ENCODE measurements at regions not wholly inside any gene's neighbourhood (a gene's known extent, or its start where the extent isn't known, plus 50 kb on each side); places are given as distances from the start of the nearest gene placed in this dataset.

GRCh38 chr18:46237891-46238290 is 133.7 kb downstream of the HAUS1 start:
- no peak overlapping the region for H3K4ac ChIP-seq (replicated peaks; ENCODE audit: insufficient read length, low read depth, low read length)
- H2BK20ac ChIP-seq (ENCODE audit: low read length) = no peak overlapping the region
- 96% methylated on average over 1 of the region's 1 CpG; no CpG with 5 or more reads in 1 of the 2 experiments for WGBS, 2 experiments (ENCODE audit: extremely low coverage in 1 of 2, insufficient coverage in 1 of 2, insufficient read length in 1 of 2, insufficient replicate concordance in 2 of 2, low coverage in 1 of 2, low lambda C conversion rate in 2 of 2, missing lambda C conversion rate in 1 of 2)
- POLR2A ChIA-PET (ENCODE audit: partially characterized antibody) = interaction anchor here (0.9 to 1.1 kb wide), 2 partner anchors 22 to 63 kb away, joined by 3 read pairs; no protein-coding TSS in a partner anchor
- no peak overlapping the region for H3K27ac ChIP-seq (ENCODE audit: low read depth, low read length)
- H3K4me1 ChIP-seq (replicated peaks in 1 of 4; ENCODE audit: control insufficient read depth in 3 of 4, insufficient read depth in 4 of 4, low read length in 3 of 4) = peaks cover 0 to 4% (median 2%) of the 10 kb centered on the region in 4 experiments; a peak in 2 of 7 replicates
- no peak overlapping the region for H3K56ac ChIP-seq (replicated peaks; ENCODE audit: insufficient read length, low read depth, low read length)
- no peak overlapping the region for H2BK15ac ChIP-seq (ENCODE audit: low read length)
- H2BK5ac ChIP-seq (ENCODE audit: low read depth, low read length) = no peak overlapping the region
- FAIRE-seq (no peak), DNase-seq (ENCODE audit: low read depth in 1 of 2, low spot score in 2 of 2) (no peak)
- H3K14ac ChIP-seq (ENCODE audit: insufficient read length) = no peak overlapping the region
- H4K5ac ChIP-seq (ENCODE audit: insufficient read length, low read depth, low read length) = no peak overlapping the region
- H3K18ac ChIP-seq (ENCODE audit: extremely low read depth, low read length) = no peak overlapping the region
- no peak overlapping the region for H3K9ac ChIP-seq (replicated peaks in 1 of 4; ENCODE audit: extremely low read depth in 1 of 4, low read depth in 3 of 4, low read length in 3 of 4)
- H4K91ac ChIP-seq (replicated peaks; ENCODE audit: insufficient read length, low read length) = no peak overlapping the region
- H4K8ac ChIP-seq (ENCODE audit: extremely low read depth, insufficient read depth, low read length) = no peak overlapping the region
- no peak overlapping the region for H2AK5ac ChIP-seq (ENCODE audit: low read depth, low read length)
- H2AFZ ChIP-seq (ENCODE audit: low read length) = no peak overlapping the region
- no peaks in the 10 kb centered on the region for H3K36me3 ChIP-seq (ENCODE audit: control insufficient read depth in 2 of 4, insufficient read depth in 4 of 4, low read length in 3 of 4)
- H4K20me1 ChIP-seq (replicated peaks in 1 of 2; ENCODE audit: control insufficient read depth in 1 of 2, insufficient read depth in 2 of 2, low read length in 2 of 2) = no peaks in the 10 kb centered on the region
- CTCF ChIA-PET (ENCODE audit: partially characterized antibody) = interaction anchor here (1.9 kb wide), 1 partner anchor 64 kb away, joined by 7 read pairs; a partner anchor contains a TSS
- TF ChIP-seq RFX5 (IDR thresholded peaks at IDR 0.05; ENCODE audit: borderline replicate concordance, low read depth, low read length) (no peak), SIN3A (conservative IDR thresholded peaks at IDR 0.05 in 1 of 2, IDR thresholded peaks at IDR 0.05 in 1 of 2; ENCODE audit: low read depth in 1 of 2, low read length in 2 of 2) (no peak), GABPA (IDR thresholded peaks at IDR 0.05; ENCODE audit: borderline replicate concordance, insufficient read depth, low read length) (no peak), TAF7 (optimal IDR thresholded peaks at IDR 0.05; ENCODE audit: borderline replicate concordance, low read depth, low read length) (no peak), TEAD4 (IDR thresholded peaks at IDR 0.05; ENCODE audit: low read depth, low read length) (no peak), SRF (IDR thresholded peaks at IDR 0.05; ENCODE audit: low read depth, low read length) (no peak), EZH2 (IDR thresholded peaks at IDR 0.05; ENCODE audit: low read depth, low read length, severe bottlenecking) (no peak), BACH1 (IDR thresholded peaks at IDR 0.05; ENCODE audit: low read length) (no peak), CBX8 (IDR thresholded peaks at IDR 0.05; ENCODE audit: borderline replicate concordance, low read depth, low read length) (no peak)
- no peaks in the 10 kb centered on the region for H3K9me3 ChIP-seq (ENCODE audit: insufficient read depth in 2 of 2, low read depth in 1 of 2, low read length in 1 of 2)
- H2BK120ac ChIP-seq (replicated peaks; ENCODE audit: low read depth, low read length) = no peak overlapping the region
- no peak overlapping the region for H3K23ac ChIP-seq (ENCODE audit: insufficient read length)
- H2BK12ac ChIP-seq (ENCODE audit: low read depth, low read length) = no peak overlapping the region
- H3K23me2 ChIP-seq (ENCODE audit: low read depth, low read length) = no peaks in the 10 kb centered on the region
- H3K79me1 ChIP-seq (ENCODE audit: low read depth, low read length) = peaks cover 2% of the 10 kb centered on the region; the same call in 1 of the 2 replicates
- H3K79me2 ChIP-seq (ENCODE audit: control insufficient read depth in 1 of 2, insufficient read depth in 2 of 2, low read length in 2 of 2) = peaks cover 0 to 6% of the 10 kb centered on the region in 2 experiments; a peak in 1 of 4 replicates
- no peak overlapping the region for H3K4me3 ChIP-seq (ENCODE audit: extremely low read depth in 1 of 4, insufficient read depth in 2 of 4, low read depth in 3 of 4, low read length in 4 of 4)
- no peak overlapping the region for H3K4me2 ChIP-seq (ENCODE audit: insufficient read depth in 1 of 2, low read depth in 2 of 2, low read length in 2 of 2)
- H3K27me3 ChIP-seq (replicated peaks in 1 of 4; ENCODE audit: control insufficient read depth in 3 of 4, extremely low read depth in 1 of 4, insufficient read depth in 3 of 4, low read length in 3 of 4) = no peaks in the 10 kb centered on the region

Data from H1 (cell line).